Stimulated activated CD4-positive, alpha-beta T cell treated with anti-CD3 and anti-CD28 coated beads, Interleukin-2, amount 100 ng/mL, for 24 hours (primary cell): ENCODE measurements at regions not wholly inside any gene's neighbourhood (a gene's known extent, or its start where the extent isn't known, plus 50 kb on each side); places are given as distances from the start of the nearest gene placed in this dataset.
"Not testable (repeated sequence)": the region's sequence is repeated elsewhere in the genome, so short reads cannot be mapped to it uniquely, and the experiment has no call there.

Experiments used
- DNase-seq, 2 donors: peaks; one replicate each; pipeline ENCODE4 v3.0.0-alpha.2; 2020

GRCh38 chr7:81210137-81211064 lies 291.6 kb upstream of the SEMA3C start:
- DNase-seq = no peak

GRCh38 chr7:81209059-81209458 lies 290.2 kb upstream of the SEMA3C start:
- no peak for DNase-seq

- DNase-seq = no peak
Measured at GRCh38 chr7:81207801-81208200, 288.9 kb upstream of the SEMA3C start.

- DNase-seq = no peak
Measured at GRCh38 chr7:81206667-81207360, 288.0 kb upstream of the SEMA3C start.

- DNase-seq = no peak
Measured at GRCh38 chr7:81206217-81206616, 287.4 kb upstream of the SEMA3C start.

GRCh38 chr7:81201188-81201587 lies 282.3 kb upstream of the SEMA3C start:
- DNase-seq = no peak

GRCh38 chr7:81198766-81199165 lies 279.9 kb upstream of the SEMA3C start:
- no peak for DNase-seq

- no peak for DNase-seq
Measured at GRCh38 chr7:81197266-81197665, 278.4 kb upstream of the SEMA3C start.

- no peak for DNase-seq
Measured at GRCh38 chr7:81195033-81195432, 276.2 kb upstream of the SEMA3C start.

GRCh38 chr7:81190997-81191768 lies 272.3 kb upstream of the SEMA3C start:
- no peak for DNase-seq

GRCh38 chr7:81187753-81188152 lies 268.9 kb upstream of the SEMA3C start:
- DNase-seq = no peak

GRCh38 chr7:81186691-81187090 lies 267.8 kb upstream of the SEMA3C start:
- no peak for DNase-seq

GRCh38 chr7:81185072-81185471 lies 266.2 kb upstream of the SEMA3C start:
- no peak for DNase-seq

- DNase-seq = no peak
Measured at GRCh38 chr7:81183326-81183725, 264.5 kb upstream of the SEMA3C start.

- DNase-seq = not testable (repeated sequence)
Measured at GRCh38 chr7:81182056-81182455, 263.2 kb upstream of the SEMA3C start.

GRCh38 chr7:81181066-81181465 lies 262.2 kb upstream of the SEMA3C start:
- no peak for DNase-seq

- no peak for DNase-seq
Measured at GRCh38 chr7:81180573-81180972, 261.7 kb upstream of the SEMA3C start.

- no peak for DNase-seq
Measured at GRCh38 chr7:81175275-81175940, 256.6 kb upstream of the SEMA3C start.

- no peak for DNase-seq
Measured at GRCh38 chr7:81173766-81174281, 255.0 kb upstream of the SEMA3C start.

GRCh38 chr7:81170291-81170690 lies 251.4 kb upstream of the SEMA3C start:
- DNase-seq = no peak

GRCh38 chr7:81167934-81168333 lies 249.1 kb upstream of the SEMA3C start:
- no peak for DNase-seq

- no peak for DNase-seq
Measured at GRCh38 chr7:81165070-81165469, 246.2 kb upstream of the SEMA3C start.
